Type B pancreatic cell (in vitro differentiated cells): ENCODE measurements at regions not wholly inside any gene's neighbourhood (a gene's known extent, or its start where the extent isn't known, plus 50 kb on each side); places are given as distances from the start of the nearest gene placed in this dataset.

Source experiments
- DNase-seq: peaks from one replicate; pipeline ENCODE4 v3.0.0; 2021; ENCODE audit warnings: mixed read lengths; ENCODE audit not compliant: unreplicated experiment; ENCODE audit errors: extremely low spot score
- H3K27ac Mint-ChIP-seq: 2 replicates; pipeline ENCODE4 v1.8.0; 2021; ENCODE audit warnings: mild to moderate bottlenecking, mixed read lengths
- H3K27me3 Mint-ChIP-seq: 2 replicates; pipeline ENCODE4 v1.8.0; 2021; ENCODE audit warnings: mixed read lengths
- H3K36me3 Mint-ChIP-seq: 2 replicates; pipeline ENCODE4 v1.8.0; 2021; ENCODE audit warnings: mixed read lengths
- H3K4me1 Mint-ChIP-seq: one replicate; pipeline ENCODE4 v1.8.0; 2021; ENCODE audit warnings: mixed read lengths; ENCODE audit not compliant: unreplicated experiment
- H3K4me3 Mint-ChIP-seq: 2 replicates; pipeline ENCODE4 v1.8.0; 2021; ENCODE audit warnings: mild to moderate bottlenecking, mixed read lengths
- H3K9me3 Mint-ChIP-seq: 2 replicates; pipeline ENCODE4 v1.8.0; 2021; ENCODE audit warnings: mixed read lengths
- CTCF ChIP-seq: fragments of 200-600 bp; sonication (generic); conservative IDR thresholded peaks from 2 replicates; pipeline ENCODE4 v1.5.0; 2021; ENCODE audit warnings: antibody characterized with exemption, mild to moderate bottlenecking

- no peak for DNase-seq
- Mint-ChIP-seq H3K4me3 (no peak overlapping the region), H3K9me3 (peaks cover 5% of the 10 kb centered on the region), H3K36me3 (peaks cover 3% of the 10 kb centered on the region), H3K4me1 (peaks cover 15% of the 10 kb centered on the region), H3K27ac (no peak overlapping the region), H3K27me3 (peaks cover 3% of the 10 kb centered on the region)
- TF ChIP-seq CTCF, result no peak
Measured at GRCh38 chr3:182364723-182365650, 428.3 kb upstream of the ATP11B start.

GRCh38 chr3:182366746-182367145, 426.6 kb upstream of the ATP11B start:
- Mint-ChIP-seq H3K4me3 (no peak overlapping the region), H3K27me3 (peaks cover 3% of the 10 kb centered on the region), H3K36me3 (peaks cover 3% of the 10 kb centered on the region), H3K27ac (no peak overlapping the region), H3K9me3 (peaks cover 5% of the 10 kb centered on the region), H3K4me1 (peaks cover 15% of the 10 kb centered on the region)
- DNase-seq, result no peak
- TF ChIP-seq CTCF, result no peak

GRCh38 chr3:182369861-182370260, 423.4 kb upstream of the ATP11B start:
- no peak overlapping the region for H3K4me3 Mint-ChIP-seq
- peaks cover 12% of the 10 kb centered on the region for H3K4me1 Mint-ChIP-seq
- peaks cover 5% of the 10 kb centered on the region for H3K9me3 Mint-ChIP-seq
- no peaks in the 10 kb centered on the region for H3K36me3 Mint-ChIP-seq
- no peak for DNase-seq
- H3K27me3 Mint-ChIP-seq, result no peaks in the 10 kb centered on the region
- H3K27ac Mint-ChIP-seq, result no peak overlapping the region
- no peak for TF ChIP-seq CTCF

- peaks cover 3% of the 10 kb centered on the region for H3K4me1 Mint-ChIP-seq
- no peak overlapping the region for H3K4me3 Mint-ChIP-seq
- DNase-seq, result no peak
- H3K27me3 Mint-ChIP-seq, result no peaks in the 10 kb centered on the region
- no peak overlapping the region for H3K27ac Mint-ChIP-seq
- peaks cover 3% of the 10 kb centered on the region for H3K9me3 Mint-ChIP-seq
- H3K36me3 Mint-ChIP-seq, result no peaks in the 10 kb centered on the region
- no peak for TF ChIP-seq CTCF
Measured at GRCh38 chr3:182370949-182371348, 422.4 kb upstream of the ATP11B start.

- TF ChIP-seq CTCF, result no peak
- no peaks in the 10 kb centered on the region for H3K4me1 Mint-ChIP-seq
- no peaks in the 10 kb centered on the region for H3K36me3 Mint-ChIP-seq
- no peak overlapping the region for H3K27ac Mint-ChIP-seq
- no peak for DNase-seq
- H3K27me3 Mint-ChIP-seq, result no peaks in the 10 kb centered on the region
- no peak overlapping the region for H3K4me3 Mint-ChIP-seq
- H3K9me3 Mint-ChIP-seq, result no peaks in the 10 kb centered on the region
Measured at GRCh38 chr3:182375916-182376315, 417.4 kb upstream of the ATP11B start.
